Muscle layer of colon (tissue), 2 donors: ENCODE measurements at regions not wholly inside any gene's neighbourhood (a gene's known extent, or its start where the extent isn't known, plus 50 kb on each side); places are given as distances from the start of the nearest gene placed in this dataset.

ENCODE experiments used
- H3K27ac ChIP-seq: one replicate; pipeline ENCODE4 v1.7.0; 2013; ENCODE audit warnings: low read depth, mild to moderate bottlenecking, low read length, moderate library complexity
- H3K27me3 ChIP-seq, 2 donors: one replicate each; pipeline ENCODE4 v1.7.0; 2013; ENCODE audit warnings: low read length in 2 of 2, mild to moderate bottlenecking in 2 of 2; ENCODE audit not compliant: insufficient read depth in 2 of 2, control insufficient read depth in 1 of 2
- H3K36me3 ChIP-seq: one replicate; pipeline ENCODE4 v1.7.0; 2013; ENCODE audit warnings: mild to moderate bottlenecking, low read length; ENCODE audit not compliant: insufficient read depth
- H3K4me1 ChIP-seq: one replicate; pipeline ENCODE4 v1.7.0; 2013; ENCODE audit warnings: mild to moderate bottlenecking, low read length; ENCODE audit not compliant: insufficient read depth
- H3K4me3 ChIP-seq, 2 donors: one replicate each; pipeline ENCODE4 v1.7.0; 2013; ENCODE audit warnings: low read length in 2 of 2, low read depth in 1 of 2, mild to moderate bottlenecking in 1 of 2, moderate library complexity in 1 of 2
- H3K9ac ChIP-seq: one replicate; pipeline ENCODE4 v1.7.0; 2013; ENCODE audit warnings: low read length
- H3K9me3 ChIP-seq: one replicate; pipeline ENCODE4 v1.7.0; 2013; ENCODE audit warnings: mild to moderate bottlenecking, low read length
- donor health status: abdominal sarcoma.
- donor health status: Adenocarcinoma of cecum.

GRCh38 chr2:594297-594949 lies 82.8 kb downstream of the TMEM18 start:
- Histone ChIP-seq H3K4me3 (no peak overlapping the region), H3K36me3 (no peaks in the 10 kb centered on the region), H3K4me1 (no peaks in the 10 kb centered on the region), H3K9me3 (no peaks in the 10 kb centered on the region), H3K27me3 (no peaks in the 10 kb centered on the region), H3K9ac (no peak overlapping the region), H3K27ac (no peak overlapping the region)

- Histone ChIP-seq H3K27me3 (no peaks in the 10 kb centered on the region), H3K27ac (no peak overlapping the region), H3K9ac (no peak overlapping the region), H3K36me3 (no peaks in the 10 kb centered on the region), H3K4me1 (no peaks in the 10 kb centered on the region), H3K4me3 (no peak overlapping the region), H3K9me3 (no peaks in the 10 kb centered on the region)
Measured at GRCh38 chr2:593356-594026, 83.7 kb downstream of the TMEM18 start.

GRCh38 chr2:592737-593136 lies 84.5 kb downstream of the TMEM18 start:
- H3K4me1 ChIP-seq, result no peaks in the 10 kb centered on the region

GRCh38 chr2:590214-591175 lies 86.7 kb downstream of the TMEM18 start:
- no peaks in the 10 kb centered on the region for H3K4me1 ChIP-seq
- H3K27me3 ChIP-seq, result no peaks in the 10 kb centered on the region
- no peaks in the 10 kb centered on the region for H3K36me3 ChIP-seq
- no peak overlapping the region for H3K4me3 ChIP-seq
- no peak overlapping the region for H3K9ac ChIP-seq
- H3K27ac ChIP-seq, result no peak overlapping the region
- H3K9me3 ChIP-seq, result no peaks in the 10 kb centered on the region

More at GRCh38 chr2:592737-593136, 84.5 kb downstream of the TMEM18 start:
- H3K27ac ChIP-seq, result no peak overlapping the region
- no peak overlapping the region for H3K4me3 ChIP-seq
- H3K36me3 ChIP-seq, result no peaks in the 10 kb centered on the region
- no peak overlapping the region for H3K9ac ChIP-seq
- H3K9me3 ChIP-seq, result no peaks in the 10 kb centered on the region
- no peaks in the 10 kb centered on the region for H3K27me3 ChIP-seq

GRCh38 chr2:589281-590130 lies 87.7 kb downstream of the TMEM18 start:
- H3K9ac ChIP-seq, result no peak overlapping the region
- no peaks in the 10 kb centered on the region for H3K36me3 ChIP-seq
- H3K9me3 ChIP-seq, result no peaks in the 10 kb centered on the region
- H3K27me3 ChIP-seq, result no peaks in the 10 kb centered on the region
- no peak overlapping the region for H3K27ac ChIP-seq
- H3K4me3 ChIP-seq, result no peak overlapping the region
- H3K4me1 ChIP-seq, result no peaks in the 10 kb centered on the region

GRCh38 chr2:588074-588645 lies 89.0 kb downstream of the TMEM18 start:
- Histone ChIP-seq H3K9ac (no peak overlapping the region), H3K9me3 (no peaks in the 10 kb centered on the region), H3K27me3 (no peaks in the 10 kb centered on the region), H3K4me1 (no peaks in the 10 kb centered on the region), H3K36me3 (no peaks in the 10 kb centered on the region), H3K4me3 (no peak overlapping the region), H3K27ac (no peak overlapping the region)

GRCh38 chr2:587087-587960 lies 89.9 kb downstream of the TMEM18 start:
- H3K27me3 ChIP-seq, result no peaks in the 10 kb centered on the region

GRCh38 chr2:586641-587076 lies 90.5 kb downstream of the TMEM18 start:
- Histone ChIP-seq H3K27me3 (no peaks in the 10 kb centered on the region), H3K9ac (no peak overlapping the region), H3K27ac (no peak overlapping the region), H3K4me3 (no peak overlapping the region), H3K36me3 (no peaks in the 10 kb centered on the region), H3K9me3 (no peaks in the 10 kb centered on the region), H3K4me1 (no peaks in the 10 kb centered on the region)

More at GRCh38 chr2:587087-587960, 89.9 kb downstream of the TMEM18 start:
- no peak overlapping the region for H3K9ac ChIP-seq
- H3K4me3 ChIP-seq, result no peak overlapping the region
- H3K36me3 ChIP-seq, result no peaks in the 10 kb centered on the region
- no peaks in the 10 kb centered on the region for H3K4me1 ChIP-seq
- no peak overlapping the region for H3K27ac ChIP-seq
- H3K9me3 ChIP-seq, result no peaks in the 10 kb centered on the region

GRCh38 chr2:584863-585823 lies 92.1 kb downstream of the TMEM18 start:
- H3K9me3 ChIP-seq, result no peaks in the 10 kb centered on the region
- H3K36me3 ChIP-seq, result no peaks in the 10 kb centered on the region
- no peak overlapping the region for H3K9ac ChIP-seq
- H3K27me3 ChIP-seq, result no peaks in the 10 kb centered on the region
- no peaks in the 10 kb centered on the region for H3K4me1 ChIP-seq
- H3K4me3 ChIP-seq, result no peak overlapping the region
- no peak overlapping the region for H3K27ac ChIP-seq
